ENCODE measurements at regions not wholly inside any gene's neighbourhood (a gene's known extent, or its start where the extent isn't known, plus 50 kb on each side); places are given as distances from the start of the nearest gene placed in this dataset.

DNA sequence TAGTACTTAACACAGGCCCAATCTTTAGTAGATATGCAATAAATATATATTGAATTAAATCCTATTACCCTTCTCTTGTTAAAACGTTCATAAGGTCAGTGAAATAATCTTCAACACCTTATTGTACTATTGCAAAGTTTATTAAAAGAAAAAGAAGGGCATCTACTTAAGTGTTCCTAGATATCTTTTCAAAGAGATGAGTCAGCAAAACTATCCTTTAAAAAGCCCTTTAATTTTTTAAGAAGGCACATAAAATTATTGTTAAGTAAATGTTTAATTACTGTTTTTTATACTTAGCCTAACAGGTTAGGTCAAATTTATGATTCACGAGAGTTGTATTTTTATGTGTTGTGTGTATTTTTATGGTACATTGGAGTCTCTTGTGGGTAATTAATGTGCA is 77.3 kb upstream of the PPP1R2C start:
- TF ChIP-seq CTCF (IDR thresholded peaks at IDR 0.05): no peak
- no peak for TF ChIP-seq EZH2 (IDR thresholded peaks at IDR 0.05; ENCODE audit: borderline replicate concordance, insufficient read depth, low read depth, low read length, poor library complexity, severe bottlenecking)
- no peak for DNase-seq
- Histone ChIP-seq H3K27ac (ENCODE audit: low read length in 2 of 2) (no peak overlapping the region), H2AFZ (ENCODE audit: insufficient read depth, low read depth, low read length, poor library complexity, severe bottlenecking) (no peak overlapping the region), H3K27me3 (replicated peaks in 1 of 4; ENCODE audit: control extremely low read depth in 1 of 4, control insufficient read depth in 3 of 4, insufficient read depth in 4 of 4, low read length in 3 of 4) (no peaks in the 10 kb centered on the region), H3K4me2 (replicated peaks; ENCODE audit: low read depth, low read length, poor library complexity, severe bottlenecking) (no peak overlapping the region), H4K20me1 (ENCODE audit: control insufficient read depth, insufficient read depth, low read length, poor library complexity, severe bottlenecking) (no peaks in the 10 kb centered on the region), H3K4me3 (ENCODE audit: control extremely low read depth in 1 of 5, extremely low read depth in 1 of 5, insufficient read depth in 1 of 5, low read depth in 2 of 5, low read length in 4 of 5) (no peak overlapping the region), H3K36me3 (replicated peaks in 1 of 2; ENCODE audit: control extremely low read depth in 1 of 2, control insufficient read depth in 1 of 2, extremely low read depth in 1 of 2, insufficient read depth in 2 of 2, low read length in 1 of 2) (no peaks in the 10 kb centered on the region), H3K4me1 (ENCODE audit: control insufficient read depth in 2 of 2, insufficient read depth in 2 of 2, low read length in 2 of 2) (no peaks in the 10 kb centered on the region), H3K9ac (ENCODE audit: low read length) (no peak overlapping the region), H3K9me3 (ENCODE audit: control extremely low read depth in 1 of 3, control insufficient read depth in 2 of 3, insufficient read depth in 1 of 3, low read length in 2 of 3) (peaks cover 0 to 5% (median 0%) of the 10 kb centered on the region in 3 donors), H3K79me2 (ENCODE audit: control insufficient read depth, insufficient read depth, low read length) (no peaks in the 10 kb centered on the region)
- no peaks in the 10 kb centered on the region for H3K27me3 Mint-ChIP-seq
- no peak overlapping the region for H3K27ac Mint-ChIP-seq
- ChIA-PET CTCF (no interaction called here), POLR2A (no interaction called here)
- ATAC-seq (ENCODE audit: low read depth): no peak
- no CpG with 5 or more reads among the region's 2 CpGs for WGBS (ENCODE audit: insufficient coverage)
- no peaks in the 10 kb centered on the region for H3K9me3 Mint-ChIP-seq (ENCODE audit: insufficient read depth)
- intact Hi-C loops (cut with micrococcal nuclease): no loop called here
- H3K4me3 Mint-ChIP-seq: no peak overlapping the region
- peaks cover 2% of the 10 kb centered on the region for H3K4me1 Mint-ChIP-seq

- H3K27ac Mint-ChIP-seq: no peak overlapping the region
- POLR2A ChIA-PET: no interaction called here
Observed at GRCh38 chrX:42857766-42858165, 79.8 kb upstream of the PPP1R2C start.

More at GRCh38 chrX:42857766-42858165, 79.8 kb upstream of the PPP1R2C start:
- Mint-ChIP-seq H3K4me3 (no peak overlapping the region), H3K9me3 (ENCODE audit: insufficient read depth) (no peaks in the 10 kb centered on the region), H3K27me3 (no peaks in the 10 kb centered on the region), H3K4me1 (peaks cover 10% of the 10 kb centered on the region)
- Histone ChIP-seq H3K27me3 (replicated peaks in 1 of 4; ENCODE audit: control extremely low read depth in 1 of 4, control insufficient read depth in 3 of 4, insufficient read depth in 4 of 4, low read length in 3 of 4) (no peaks in the 10 kb centered on the region), H3K4me3 (ENCODE audit: control extremely low read depth in 1 of 5, extremely low read depth in 1 of 5, insufficient read depth in 1 of 5, low read depth in 2 of 5, low read length in 4 of 5) (no peak overlapping the region), H3K9ac (ENCODE audit: low read length) (no peak overlapping the region), H3K27ac (ENCODE audit: low read length in 2 of 2) (no peak overlapping the region), H3K4me2 (replicated peaks; ENCODE audit: low read depth, low read length, poor library complexity, severe bottlenecking) (no peak overlapping the region), H3K9me3 (ENCODE audit: control extremely low read depth in 1 of 3, control insufficient read depth in 2 of 3, insufficient read depth in 1 of 3, low read length in 2 of 3) (peaks cover 0 to 5% (median 0%) of the 10 kb centered on the region in 3 donors), H3K79me2 (ENCODE audit: control insufficient read depth, insufficient read depth, low read length) (no peaks in the 10 kb centered on the region), H3K36me3 (replicated peaks in 1 of 2; ENCODE audit: control extremely low read depth in 1 of 2, control insufficient read depth in 1 of 2, extremely low read depth in 1 of 2, insufficient read depth in 2 of 2, low read length in 1 of 2) (no peaks in the 10 kb centered on the region), H4K20me1 (ENCODE audit: control insufficient read depth, insufficient read depth, low read length, poor library complexity, severe bottlenecking) (no peaks in the 10 kb centered on the region), H3K4me1 (ENCODE audit: control insufficient read depth in 2 of 2, insufficient read depth in 2 of 2, low read length in 2 of 2) (no peaks in the 10 kb centered on the region), H2AFZ (ENCODE audit: insufficient read depth, low read depth, low read length, poor library complexity, severe bottlenecking) (no peak overlapping the region)
- intact Hi-C loops (cut with micrococcal nuclease): no loop called here
- CTCF ChIA-PET: no interaction called here
- no CpG with 5 or more reads among the region's 1 CpG for WGBS (ENCODE audit: insufficient coverage)
- TF ChIP-seq EZH2 (IDR thresholded peaks at IDR 0.05; ENCODE audit: borderline replicate concordance, insufficient read depth, low read depth, low read length, poor library complexity, severe bottlenecking) (no peak), CTCF (IDR thresholded peaks at IDR 0.05) (no peak)
- ATAC-seq (ENCODE audit: low read depth) (no peak), DNase-seq (no peak)

Measured in B cell (primary cell).